RPMI8226 (cell line): ENCODE measurements at regions not wholly inside any gene's neighbourhood (a gene's known extent, or its start where the extent isn't known, plus 50 kb on each side); places are given as distances from the start of the nearest gene placed in this dataset.

ENCODE experiments used
- DNase-seq: peaks from one replicate; pipeline ENCODE4 v3.0.0-alpha.2; 2015

DNA sequence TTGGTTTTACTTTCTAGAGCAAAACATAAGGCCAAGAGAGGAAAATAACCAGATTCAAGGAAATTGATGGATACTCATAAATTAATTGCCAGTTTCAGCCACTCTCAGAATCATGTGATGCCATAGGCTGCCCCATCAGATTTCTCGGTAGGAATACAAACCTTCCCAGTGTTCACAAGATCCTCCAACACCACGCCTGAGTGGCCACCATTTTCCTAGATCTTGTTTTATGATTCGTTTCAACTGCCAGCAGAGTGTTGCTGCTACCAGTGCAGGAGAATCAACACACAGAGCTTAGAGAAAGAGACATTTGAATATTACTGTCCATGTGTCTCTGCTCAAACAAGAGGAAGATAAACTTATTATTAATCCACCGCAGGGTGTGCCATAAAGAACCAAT, 434.2 kb upstream of the CDH4 start:
- DNase-seq: no peak

DNA sequence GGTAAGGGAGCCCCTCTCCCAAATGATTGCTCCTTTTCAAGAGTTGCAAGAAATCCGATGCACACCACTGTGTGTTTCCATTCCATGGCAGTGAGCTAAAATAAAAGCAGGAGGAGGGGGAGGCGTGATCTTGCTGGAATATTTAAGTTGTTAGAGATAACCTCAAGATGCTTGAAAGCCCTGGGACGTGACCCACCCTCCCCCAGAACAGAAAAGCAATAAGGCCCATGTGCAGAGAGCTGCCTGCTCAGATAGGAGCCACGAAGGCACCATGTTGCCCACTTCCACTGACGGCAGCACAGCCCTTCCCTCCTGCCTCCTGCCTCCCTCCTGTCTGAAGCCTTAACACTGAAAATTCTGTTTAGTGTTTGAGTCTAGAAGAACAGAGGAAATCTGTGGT, 432.6 kb upstream of the CDH4 start:
- DNase-seq: no peak

DNA sequence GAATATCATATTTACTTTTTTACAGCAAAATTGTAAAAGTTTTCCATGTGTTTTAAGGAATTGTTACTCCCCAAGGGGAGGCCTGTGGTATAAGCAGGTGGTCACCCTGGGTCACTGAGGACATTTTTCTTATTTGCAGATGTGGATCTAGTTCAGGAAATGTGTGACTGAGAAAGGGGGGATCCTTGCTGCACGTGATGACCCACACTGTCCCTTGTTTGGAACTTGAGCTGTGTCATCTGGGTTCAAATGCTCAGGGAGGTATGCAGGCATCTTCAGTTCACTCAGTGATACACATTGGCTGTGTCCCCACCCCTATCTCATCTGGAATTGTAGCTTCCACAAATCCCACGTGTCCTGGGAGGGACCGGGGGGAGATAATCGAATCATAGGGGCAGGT, 431.9 kb upstream of the CDH4 start:
- no peak for DNase-seq

DNA sequence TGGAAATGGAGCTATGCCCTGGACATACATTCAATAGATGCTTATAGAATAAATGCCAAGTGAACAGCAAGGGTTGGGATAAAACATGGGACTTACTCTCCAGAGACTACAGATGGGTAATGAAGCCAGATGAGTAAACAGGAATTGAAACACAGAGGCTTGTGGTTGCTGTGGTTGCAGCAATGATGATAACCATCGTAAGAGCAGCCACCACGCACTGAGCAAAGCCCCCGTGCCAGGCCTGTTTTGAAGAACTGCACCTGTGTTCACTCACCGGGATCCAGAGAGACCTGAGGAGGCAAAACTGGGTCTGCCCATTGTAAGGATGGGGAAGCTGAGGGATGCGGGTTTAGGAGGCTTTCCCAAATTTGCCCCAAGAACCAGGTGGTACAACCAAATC, 431.1 kb upstream of the CDH4 start:
- DNase-seq: peak; percentile 5

DNA sequence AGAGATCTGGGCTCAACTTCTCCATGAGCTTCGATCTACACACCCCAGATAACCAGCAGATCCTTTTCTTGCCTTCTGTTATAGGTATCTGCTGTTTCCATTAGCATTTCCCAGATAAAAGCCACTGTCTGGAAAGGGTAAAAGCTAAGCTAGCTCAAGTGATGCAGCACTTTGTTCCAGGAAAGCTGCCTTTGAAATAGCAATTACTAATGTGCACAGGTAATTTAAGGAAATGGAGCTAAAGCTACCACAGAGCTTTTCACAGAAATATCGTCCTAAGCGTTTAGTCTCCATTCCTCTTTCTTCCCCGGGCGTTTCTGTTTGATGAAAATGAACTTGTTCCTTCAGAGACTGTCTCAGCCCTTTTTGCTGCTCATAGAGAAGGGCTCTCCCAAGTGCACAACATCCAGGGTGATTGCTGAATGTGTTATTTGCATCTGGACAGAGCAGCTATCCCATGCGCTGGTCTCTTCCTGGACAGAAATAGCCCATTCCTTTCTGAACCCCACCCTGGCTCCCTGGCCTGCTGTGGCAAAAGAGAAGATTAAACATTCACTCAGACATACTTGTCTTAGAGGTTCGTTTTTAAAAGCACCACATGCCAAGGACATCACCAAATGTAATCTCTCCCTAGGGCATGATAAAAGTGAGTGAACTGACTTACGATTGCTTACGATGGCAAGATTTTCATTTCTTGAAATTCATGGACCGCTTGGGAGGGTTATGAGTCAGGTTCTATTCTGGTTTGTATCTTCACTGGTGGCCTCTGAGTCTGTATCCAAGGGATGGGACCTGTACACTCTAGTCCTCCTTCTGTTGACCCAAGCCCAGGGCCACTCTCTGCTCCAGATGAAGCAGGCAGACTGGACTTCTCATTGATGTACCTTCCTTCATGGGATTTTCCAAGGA, 429.1 kb upstream of the CDH4 start:
- no peak for DNase-seq

DNA sequence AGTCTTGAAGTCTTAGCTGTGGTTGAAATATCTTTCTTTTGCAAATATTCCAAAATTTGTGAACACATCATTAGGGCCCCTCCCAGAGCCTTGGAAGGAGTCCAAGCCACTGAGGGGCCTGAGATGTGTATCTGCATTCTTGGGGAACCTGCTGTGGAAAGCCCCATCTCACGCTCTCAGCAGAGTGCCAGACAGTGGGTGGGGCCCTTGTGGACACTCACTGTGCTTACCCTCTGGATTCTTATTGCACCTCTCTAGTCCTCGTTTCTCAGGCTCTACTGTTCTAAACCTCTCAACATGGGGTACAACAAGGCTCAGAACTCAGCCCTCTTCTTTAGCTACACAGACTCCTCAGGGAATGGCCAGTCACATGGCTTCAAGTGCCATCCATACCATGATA, 416.2 kb upstream of the CDH4 start:
- DNase-seq: no peak

DNA sequence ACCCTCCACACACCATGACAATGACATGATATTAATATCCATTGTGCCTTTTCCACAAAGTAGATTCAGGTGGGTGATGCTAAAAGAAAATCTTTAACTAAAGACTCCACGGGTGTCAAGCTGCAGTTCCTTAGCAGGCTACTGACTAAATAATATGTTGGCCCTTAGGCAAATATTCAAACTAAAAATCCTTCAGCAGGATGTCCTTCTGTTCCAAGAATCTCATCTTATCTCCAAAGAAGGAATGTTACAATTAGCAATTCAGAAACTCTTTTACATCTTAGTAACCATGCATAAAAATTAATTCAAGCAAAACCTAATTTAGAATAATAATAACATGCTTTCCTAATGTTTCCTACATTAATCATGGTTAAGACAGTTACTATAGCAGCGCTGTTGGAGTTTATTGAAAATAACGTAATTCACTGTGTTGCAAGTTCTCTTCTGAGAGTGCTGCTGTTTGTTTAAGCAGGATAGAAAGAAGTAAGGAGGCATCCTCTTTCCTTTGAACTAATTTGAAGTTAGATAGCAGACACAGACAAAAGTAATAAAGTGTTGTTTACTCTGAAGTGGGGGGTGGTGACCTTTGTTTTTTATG, 414.8 kb upstream of the CDH4 start:
- DNase-seq: no peak

DNA sequence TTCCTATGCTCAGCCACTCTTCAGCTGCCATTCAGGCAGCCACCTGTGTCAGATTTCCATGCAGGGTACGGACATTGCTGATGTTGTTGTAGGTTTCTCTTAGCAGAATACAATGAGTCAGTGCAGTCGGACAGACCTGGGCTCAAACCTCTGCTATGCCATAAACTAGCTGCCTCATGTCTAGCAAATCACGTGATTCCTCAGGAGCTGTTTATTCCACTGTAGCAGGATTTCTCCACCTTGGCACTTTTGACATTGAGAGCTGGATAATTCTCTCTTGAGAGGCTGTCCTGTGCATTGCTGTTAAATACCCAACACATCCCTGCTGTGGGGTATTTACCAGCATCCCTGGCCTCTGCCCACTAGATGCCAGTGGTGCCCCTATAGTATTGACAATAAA, 413.8 kb upstream of the CDH4 start:
- no peak for DNase-seq

DNA sequence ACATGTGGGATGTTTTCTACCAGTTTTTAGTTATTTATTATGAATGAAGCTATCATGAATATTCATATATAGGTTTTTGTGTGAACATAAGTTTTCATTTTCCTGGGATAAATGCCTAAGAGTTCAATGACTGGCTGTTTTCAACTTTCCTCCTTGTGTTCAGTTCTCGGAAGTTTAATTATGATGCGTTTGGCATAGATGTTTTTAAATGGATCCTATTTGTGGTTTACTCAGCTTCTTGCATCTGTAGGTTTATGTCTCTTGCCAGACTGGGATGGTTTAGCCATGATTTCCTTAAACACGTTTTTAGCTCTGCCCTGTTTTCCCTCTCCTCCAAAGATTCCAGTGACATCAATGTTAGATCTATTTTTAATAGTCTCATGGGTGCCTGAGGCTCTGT, 411.1 kb upstream of the CDH4 start:
- DNase-seq: no peak

DNA sequence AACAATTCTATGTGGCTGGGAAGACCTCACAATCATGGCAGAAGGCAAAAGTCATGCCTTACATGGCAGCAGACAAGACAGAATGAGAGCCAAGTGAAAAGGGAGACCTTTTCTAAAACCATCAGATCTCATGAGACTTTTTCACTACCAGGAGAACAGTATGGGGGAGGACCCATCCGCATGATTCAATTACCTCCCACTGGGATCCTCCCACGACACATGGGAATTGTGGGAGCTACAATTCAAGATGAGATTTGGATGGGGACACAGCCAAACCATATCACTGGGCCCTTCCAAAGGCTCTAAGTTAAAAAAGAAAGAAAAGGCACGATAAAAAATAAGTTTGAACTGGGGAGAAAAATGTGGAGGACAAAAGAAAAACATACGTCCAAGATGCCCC, 406.9 kb upstream of the CDH4 start:
- DNase-seq: no peak

DNA sequence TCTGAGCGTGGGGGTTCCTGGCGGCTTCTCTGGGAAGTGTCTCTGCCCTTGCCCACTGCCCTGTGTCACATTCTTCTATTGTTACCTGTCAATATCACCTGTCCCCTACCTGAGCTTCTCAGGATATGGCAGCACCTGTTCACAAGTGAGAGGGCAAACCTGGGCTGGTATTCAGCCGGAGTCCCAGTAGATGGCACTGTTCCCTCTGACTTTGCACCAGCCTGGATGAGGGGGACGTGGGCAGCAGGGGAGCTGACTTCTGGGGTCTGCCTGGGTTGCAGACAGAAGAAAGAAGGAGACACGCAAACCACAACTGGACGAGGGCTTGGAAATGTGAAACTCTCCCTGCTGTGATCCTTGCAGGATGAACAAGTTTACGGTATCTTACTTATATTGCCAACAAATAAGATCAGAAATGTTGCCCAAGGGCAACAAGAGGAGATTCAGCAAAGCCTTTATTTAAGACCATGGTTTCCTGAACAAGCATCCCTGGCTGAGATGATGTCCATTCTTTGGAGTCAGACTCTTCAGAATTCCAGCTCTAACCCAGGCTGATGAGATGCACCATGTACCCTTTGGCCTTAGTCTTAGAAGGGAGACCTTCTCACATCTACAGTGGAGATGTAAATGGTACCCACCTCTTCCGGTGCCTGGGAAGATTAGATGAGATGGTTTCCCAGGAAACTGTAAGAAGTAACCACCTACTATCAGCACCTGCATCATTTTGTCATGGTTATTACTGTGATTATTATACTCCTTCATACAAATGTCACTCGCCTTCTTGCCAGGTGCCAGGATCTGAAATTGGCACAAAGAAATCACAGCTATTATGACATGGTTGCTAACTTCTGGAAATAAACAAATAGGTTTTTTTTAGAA, 400.0 kb upstream of the CDH4 start:
- DNase-seq: peak; percentile 18

DNA sequence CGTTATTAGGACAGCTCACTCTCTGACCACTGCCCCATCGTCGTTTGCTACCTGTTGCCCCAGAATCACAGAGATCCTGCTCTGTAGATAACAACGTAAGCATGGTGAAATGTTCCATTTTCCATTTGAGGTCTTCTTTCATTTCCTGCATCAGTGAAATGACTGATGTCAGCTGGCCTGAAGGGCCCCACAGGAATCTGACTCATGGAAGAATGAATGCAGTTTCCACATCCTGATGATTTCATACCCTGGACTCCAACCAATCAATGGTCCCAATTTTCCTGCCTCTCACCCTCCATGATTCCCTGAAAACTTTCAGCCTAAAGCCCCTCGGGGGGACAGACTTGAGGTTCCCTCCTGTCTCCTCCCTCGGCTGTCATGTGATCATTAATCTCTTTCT, 394.4 kb upstream of the CDH4 start:
- no peak for DNase-seq

DNA sequence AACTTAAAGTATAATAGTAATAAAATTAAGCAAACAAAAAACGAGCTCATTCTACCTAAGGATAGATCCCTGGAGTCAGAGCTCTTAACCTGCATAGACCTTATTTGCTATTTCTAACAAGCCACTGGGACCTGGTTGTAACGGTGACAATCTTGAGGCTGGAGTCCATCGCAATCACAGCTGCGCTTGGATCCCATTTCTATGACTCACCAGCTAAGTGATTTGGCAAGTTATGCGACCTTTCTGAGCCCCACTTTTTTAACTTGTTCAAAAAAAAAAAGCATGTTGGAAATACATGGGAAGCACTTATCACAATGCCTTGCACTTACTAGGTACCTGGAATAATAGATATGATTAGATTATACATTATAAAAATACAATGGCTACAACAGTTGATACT, 389.5 kb upstream of the CDH4 start:
- DNase-seq: no peak

DNA sequence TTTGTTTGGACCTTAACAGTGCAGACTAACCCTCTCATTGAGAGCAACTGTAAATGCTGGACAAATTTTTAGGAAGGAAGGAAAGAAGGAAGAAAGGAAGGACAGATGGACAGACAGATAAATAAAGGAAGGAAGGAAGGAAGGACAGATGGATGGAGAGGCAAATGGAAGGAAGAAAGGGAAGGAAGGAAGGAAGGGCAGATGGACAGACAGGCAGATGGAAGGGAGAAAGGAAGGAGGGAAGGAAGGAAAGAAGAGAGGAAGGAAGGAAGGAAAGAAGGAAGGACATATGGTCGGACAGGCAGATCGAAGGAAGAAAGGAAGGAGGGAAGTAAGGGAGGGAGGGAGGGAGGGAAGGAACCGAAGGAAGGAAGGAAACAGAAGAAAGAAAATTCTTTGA, 388.5 kb upstream of the CDH4 start:
- DNase-seq: no peak

DNA sequence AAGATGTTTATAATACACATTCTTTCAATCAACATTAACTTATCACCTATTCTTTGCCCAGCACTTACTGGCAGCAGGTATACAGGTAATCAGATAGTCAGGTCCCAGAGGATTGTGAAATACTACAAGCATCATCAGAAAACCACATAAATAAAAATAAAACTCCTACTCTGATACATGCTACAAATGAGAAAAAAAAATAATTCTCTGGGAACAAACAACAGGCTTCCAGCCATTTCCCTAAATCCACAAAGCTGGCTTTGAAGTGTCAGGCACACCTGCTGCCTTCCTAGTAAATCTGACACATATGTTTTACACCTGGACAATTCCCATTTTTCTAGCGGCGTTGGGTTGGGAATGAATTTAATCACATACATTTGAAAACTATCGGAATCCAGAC, 384.5 kb upstream of the CDH4 start:
- no peak for DNase-seq

DNA sequence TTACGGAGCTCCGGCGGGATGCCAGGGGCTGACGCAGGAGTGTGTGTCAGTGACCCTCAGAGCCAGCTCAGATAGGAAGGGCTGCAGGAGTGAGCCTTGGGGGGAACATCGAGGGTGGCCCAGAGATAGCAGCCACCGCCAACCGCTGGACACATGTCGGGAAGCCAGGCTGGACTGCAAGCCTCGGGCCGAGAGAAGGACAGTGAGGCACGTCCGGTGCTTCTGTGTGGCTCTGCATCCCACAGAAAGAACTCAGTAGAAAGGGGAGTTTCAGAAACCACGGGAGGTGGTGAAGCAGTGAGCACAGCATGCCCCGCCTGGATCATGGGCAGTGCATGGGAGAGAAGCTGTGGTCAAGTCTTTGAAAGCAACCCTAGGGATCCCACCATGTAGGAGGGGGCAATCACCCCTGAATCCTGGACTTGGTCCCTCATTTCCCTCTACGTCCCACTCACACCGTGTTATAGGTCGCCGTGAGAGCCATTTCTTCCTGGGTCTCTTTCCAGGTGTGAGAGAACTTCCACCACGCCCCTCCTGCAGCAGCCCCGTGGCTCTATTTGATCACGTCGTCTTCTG, 383.7 kb upstream of the CDH4 start:
- DNase-seq: no peak

DNA sequence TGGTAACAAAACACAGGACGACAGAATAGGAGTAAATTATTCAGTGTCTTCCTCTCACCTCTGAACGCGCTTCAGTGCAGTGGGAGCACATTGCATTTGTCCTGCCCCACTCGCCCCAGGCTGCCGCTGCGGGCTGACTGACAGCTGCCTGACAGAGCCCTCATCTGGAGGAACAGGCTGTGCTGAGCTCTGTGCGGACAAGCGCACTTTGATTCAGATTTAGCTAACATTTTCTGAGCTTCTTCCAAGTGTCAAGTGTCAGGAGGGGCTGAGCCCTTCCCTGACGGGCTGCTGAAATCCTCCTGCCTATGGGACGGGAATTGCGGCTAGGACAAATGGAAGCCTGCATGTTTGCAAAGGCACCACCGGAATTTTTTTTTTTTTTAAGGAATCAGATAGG, 383.0 kb upstream of the CDH4 start:
- DNase-seq: no peak

DNA sequence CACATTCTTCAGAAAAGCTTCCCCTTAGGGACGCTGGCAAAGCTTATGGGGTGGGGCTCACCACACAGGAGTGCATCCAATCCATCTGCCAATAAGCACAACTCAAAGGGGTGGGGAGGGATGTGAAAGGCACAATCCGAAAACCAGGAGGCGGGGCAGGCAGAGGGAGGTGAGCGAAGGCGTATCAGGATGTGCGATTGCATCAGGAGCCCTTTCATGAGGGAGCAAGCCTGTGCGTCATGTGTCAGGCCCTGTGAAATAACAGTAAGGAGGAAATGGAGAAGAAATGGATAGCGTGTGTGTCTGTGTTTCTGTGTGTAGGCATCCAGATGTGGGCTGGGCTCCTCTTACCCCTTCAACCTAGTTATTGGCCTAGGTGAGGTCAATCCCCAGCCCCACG, 382.4 kb upstream of the CDH4 start:
- DNase-seq: no peak

DNA sequence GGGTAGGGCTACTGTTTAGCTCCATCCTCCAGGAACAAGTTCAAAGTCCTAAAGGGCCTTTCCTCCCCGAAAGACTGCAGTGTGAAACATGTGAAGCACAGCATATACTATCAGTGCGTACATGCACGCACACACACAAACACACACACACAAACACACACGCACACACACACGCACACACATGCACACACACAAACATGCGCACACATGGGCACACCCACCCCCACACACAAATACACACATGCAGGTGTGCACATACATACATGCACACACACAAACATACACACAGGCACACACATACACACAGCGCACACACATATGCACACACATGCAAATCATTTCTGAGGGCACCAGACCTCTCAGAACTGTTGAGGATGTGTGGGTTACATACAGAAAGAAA, 382.0 kb upstream of the CDH4 start:
- no peak for DNase-seq

DNA sequence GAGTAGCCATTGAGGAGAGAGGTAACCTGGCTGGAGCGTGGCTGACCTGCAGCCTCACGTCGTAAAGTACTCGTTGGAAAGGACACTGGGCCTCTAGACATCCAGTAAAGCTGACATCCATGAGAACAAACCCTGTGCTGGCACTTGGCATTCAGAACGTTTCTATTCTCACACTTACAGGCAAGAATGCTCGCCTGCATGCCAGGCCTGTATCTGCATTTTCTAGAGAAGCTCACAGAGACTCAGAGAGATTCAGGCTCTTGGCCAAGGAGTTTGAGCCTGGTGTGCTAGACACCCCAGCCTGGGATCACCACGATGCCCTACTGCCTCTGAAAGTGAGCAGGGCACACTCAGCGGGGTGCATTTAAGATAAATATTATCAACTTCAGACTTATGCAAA, 379.8 kb upstream of the CDH4 start:
- DNase-seq: no peak

DNA sequence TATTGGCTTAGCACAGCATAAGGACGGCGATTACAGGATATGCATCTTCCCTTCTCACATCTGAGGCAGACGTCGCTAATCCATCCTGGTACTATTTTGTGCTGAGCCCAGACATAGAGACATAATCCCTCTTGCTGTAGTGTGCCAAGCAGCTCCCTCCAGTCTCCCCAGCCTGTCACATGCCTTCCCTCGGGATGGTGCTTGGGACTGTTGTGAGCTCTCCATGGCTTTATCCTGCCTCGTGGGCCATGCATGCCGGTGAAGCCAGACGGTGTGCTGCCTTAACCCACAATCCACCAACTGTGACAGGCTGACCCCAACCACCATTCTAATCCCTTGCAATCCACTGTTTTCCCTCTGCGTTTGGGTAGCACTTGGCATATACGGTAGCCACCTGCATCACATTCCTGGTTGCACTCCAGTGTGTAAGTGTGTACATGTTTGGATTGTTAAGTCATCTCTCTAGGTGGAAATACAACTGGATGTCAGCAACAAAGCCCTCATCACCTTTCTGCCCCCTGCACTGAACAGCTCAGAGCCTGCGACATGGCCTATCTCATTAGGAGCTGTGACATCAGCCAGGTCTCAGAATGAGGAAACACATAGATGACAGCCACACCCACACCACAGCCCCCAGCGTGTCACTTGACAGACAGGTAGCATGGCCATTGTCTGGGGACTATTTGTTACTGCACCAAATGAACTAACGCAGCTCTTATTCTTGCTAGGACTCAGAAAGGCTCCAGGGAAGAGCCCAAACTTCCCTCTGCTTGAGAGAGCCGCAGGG, 374.8 kb upstream of the CDH4 start:
- no peak for DNase-seq

DNA sequence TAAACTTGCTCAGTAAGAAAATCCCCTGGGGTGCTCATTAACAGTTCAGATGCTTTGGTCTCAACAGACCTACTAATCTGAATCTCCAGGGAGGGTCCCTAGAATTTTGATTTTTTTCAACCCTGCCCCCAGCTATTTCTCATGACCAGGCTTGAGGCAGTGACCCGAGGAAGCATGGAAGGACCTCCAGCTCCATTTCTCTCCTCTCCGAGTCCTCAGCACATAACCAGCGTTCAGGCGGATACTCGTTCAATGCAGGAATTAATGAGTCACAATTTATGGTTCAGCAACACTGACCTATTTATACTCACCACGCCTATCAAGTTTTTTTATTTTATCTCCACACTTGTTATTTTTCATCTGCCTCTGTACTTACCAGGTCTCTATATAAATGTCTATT, 369.2 kb upstream of the CDH4 start:
- DNase-seq: no peak

DNA sequence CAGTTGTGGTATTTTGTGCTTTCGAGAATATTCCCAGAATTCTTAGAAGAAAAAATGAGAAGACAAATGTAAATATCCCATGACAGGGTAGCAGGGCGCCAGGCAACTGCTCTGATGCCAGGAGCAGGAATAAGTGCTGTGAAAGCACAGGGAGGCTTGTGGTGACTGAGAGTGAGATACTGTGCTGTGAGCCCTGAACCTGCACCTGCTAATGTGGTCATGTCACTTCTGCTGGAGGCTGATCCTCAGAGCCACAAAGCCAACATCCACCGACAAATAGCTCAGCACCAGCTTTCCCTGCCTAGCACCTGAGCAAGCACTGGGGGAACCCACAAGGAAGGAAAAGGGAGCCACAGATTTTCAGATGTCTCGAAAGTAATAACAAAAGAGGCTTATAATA, 368.6 kb upstream of the CDH4 start:
- DNase-seq: no peak
